ENCODE measurements at regions not wholly inside any gene's neighbourhood (a gene's known extent, or its start where the extent isn't known, plus 50 kb on each side); places are given as distances from the start of the nearest gene placed in this dataset.

DNA sequence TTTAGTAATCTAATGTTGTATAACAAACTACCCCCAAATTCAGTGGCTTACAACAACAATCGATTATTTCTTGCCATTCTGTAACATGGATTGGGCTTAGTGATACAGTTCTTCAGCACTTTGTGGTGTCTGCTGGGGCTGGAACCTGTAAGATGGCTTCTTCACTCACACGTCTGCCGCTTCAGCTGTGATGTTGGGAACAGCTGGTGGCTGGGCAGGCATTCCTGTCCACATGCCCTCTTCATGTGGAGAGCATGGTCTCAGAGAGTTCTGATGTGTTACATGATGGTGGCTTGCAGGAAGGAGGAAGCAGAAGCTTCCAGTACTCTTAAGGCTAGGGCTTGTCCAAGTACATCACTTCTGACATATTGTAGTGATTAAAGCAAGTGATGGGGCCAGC is 276.9 kb downstream of the PTBP2 start:
- DNase-seq: no peak

DNA sequence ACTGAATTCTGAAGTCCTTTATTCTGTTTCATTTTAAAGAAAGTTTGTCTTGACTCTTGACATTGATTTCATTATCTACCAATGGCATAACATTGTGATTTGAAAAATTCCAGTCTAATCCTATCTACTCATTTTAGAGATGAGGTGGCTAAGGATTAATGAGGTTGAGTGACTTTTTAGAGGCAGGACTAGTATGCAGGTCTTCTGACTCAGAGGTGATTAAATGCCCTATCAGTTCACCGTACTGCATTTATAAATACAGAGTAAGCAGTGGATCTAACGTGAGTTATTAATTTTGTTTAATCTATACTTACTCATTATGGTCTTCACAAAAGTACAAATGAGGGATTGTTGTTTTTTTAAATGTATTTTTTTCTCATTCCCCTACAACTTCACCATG is 277.6 kb downstream of the PTBP2 start:
- DNase-seq: no peak

DNA sequence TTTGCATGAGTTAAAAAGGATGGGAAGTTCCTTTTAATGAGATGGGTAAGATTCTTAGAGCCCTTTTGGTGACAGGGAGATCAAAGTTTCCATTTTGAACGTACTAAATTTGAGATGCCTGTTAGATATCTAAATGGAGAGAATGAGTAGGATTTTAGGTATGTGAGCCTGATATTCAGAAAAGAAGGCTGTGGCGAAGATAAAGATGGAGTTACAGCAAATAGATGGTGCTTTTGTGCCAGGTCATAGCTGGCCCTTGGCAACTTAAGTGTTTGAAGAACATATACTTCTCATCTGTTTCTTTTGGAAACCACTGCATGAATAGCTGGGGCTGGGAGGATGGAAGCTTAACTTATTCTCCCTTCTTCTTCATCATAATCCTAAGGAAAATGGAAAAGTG is 282.5 kb downstream of the PTBP2 start:
- no peak for DNase-seq

DNA sequence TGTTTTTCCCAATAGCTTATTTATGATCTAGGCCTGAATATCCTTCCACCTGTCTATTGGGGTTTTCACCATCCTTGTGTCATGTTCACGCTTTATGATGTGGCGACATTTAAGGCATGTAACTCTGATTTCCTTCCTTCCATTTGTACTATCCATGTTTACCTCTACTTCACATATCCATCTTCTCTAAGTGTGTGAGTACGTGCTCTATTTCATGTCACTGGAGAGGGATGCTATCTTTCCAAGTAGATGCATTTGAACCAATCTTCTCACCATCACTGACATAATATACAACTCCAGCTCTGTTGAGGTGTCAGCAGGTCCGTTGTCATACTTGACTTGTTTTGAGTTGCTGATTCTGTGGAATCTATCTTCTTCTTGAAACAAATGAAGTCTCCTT is 283.2 kb downstream of the PTBP2 start:
- DNase-seq: no peak

DNA sequence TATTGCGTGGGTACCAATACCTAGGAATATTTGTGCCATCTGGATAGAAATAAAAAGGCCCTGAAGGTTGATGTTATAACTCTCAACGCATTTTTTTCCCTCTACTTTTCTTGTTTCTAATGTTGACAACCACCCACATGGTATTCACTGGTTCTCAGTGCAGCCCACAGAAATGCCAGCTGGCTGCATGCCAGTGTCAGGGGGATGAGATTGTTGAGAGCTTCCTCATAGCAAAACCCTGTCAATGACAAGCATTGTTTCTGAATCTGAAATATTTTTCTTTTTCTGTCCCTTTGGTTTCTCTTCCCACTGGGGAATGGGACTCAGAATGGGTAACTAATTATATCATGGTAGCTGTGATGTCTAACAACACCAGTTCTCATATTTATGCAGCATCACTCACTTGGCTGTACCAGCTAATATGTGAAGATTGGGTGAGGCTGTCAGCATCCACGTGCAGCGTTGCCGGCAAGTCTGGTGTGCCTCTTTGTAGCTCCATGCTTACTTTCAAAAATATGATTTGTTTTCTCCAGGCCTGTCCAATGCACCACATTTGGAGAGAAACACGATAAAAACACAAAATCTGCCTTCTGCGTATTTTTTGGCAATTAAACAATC is 284.6 kb downstream of the PTBP2 start:
- no peak for DNase-seq

DNA sequence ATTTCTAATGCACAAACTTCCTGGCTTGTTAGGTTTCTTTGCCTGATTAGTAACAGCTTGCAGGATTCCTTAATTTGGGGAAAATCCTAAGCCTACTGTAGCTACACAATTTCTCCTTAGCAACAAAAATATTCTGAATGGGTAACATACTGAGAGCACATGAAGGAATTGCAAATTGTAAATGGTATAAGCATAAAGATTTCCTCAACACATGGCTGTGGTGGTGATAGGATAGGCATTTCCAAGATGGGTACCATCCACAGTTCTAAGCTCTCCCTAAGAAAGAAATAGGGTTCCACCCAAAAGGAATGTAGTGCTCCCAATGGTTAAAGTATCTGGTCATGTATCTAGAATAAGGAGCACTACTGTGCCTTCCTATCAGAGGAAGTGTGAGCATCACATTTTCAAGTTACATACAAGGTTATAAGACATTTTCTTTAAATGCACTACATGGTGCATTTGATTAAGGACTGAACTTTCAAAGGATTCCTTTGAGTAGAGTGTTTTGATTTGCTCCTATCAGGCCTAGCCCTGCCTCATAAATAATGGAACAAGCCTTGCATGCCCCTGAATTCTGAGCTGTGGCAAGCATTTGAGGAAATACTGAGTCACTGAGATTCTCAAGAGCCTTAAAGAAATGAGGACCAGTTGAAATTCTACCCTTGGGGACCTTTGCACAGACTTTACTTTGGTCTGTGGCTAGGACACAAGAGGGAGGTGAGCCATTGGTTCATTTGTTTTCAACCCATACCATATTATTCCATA is 286.4 kb downstream of the PTBP2 start:
- DNase-seq: no peak

DNA sequence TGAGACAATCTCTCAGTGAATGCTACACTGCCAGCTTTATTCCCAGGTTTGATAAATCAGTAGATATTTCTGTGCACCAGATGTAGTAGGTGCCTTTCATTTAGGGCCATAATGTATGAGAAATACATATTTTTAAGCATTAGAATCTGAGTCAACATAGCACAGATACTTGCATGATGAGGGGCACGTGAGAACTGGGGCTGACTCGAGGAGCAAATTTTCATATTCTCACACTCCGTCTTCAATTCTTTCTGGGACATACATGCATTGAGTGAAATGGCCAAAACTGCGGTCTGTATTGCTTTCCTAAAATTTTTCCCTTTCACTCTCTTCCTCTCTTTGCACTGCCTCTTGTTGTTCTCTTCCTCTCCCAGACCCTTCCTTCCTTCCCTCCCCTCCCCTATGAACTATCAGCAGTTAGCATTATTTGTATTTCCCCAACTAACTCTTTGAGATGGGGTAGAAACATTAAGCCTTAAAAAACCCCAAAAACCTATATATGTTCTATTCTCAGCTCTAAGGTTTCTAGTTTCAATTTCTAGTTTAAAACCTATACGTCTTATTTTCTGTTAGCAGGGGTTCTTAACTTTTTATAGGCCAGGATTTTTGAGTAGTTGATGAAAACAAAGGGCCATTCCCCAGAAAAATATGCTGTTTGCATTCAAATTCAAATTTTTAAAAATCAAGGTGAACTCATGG is 289.1 kb downstream of the PTBP2 start:
- no peak for DNase-seq

DNA sequence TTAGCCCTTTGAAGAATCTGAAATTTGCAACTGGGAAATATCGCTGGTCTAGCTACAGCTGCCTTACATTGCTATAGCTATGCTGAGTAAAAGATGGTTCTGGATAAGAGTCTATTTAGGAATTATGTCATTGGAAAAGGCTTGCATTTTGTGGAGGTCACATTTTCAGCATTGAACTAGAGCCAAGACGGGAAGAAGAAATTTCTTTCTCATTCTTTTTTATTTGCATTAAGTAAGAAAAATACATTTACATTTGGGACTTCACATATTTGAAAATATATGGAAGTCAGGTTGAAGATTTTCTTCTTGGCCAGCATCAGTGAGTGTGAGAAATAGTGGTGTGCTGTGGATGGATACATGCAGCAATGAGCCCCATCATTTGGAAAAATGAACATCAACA is 291.6 kb downstream of the PTBP2 start:
- no peak for DNase-seq

DNA sequence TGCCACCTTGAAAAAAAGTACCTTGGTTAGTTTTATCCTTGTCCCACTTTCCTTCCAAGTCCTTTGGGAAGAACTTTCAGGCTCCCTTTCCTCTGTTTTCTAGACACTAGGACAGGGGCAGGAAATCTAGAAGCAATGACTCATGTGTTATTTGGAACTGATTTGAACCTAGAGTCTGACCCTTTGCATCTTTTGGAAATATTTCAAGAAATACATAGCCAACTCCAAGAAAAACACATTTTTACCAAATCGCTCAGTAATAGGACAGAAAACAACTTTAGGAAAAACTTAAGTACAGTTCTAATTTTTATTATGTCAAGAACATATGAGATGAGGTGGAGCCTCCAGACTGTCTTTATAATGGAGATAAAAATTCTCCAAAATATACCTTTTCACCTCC is 292.4 kb downstream of the PTBP2 start:
- DNase-seq: no peak

DNA sequence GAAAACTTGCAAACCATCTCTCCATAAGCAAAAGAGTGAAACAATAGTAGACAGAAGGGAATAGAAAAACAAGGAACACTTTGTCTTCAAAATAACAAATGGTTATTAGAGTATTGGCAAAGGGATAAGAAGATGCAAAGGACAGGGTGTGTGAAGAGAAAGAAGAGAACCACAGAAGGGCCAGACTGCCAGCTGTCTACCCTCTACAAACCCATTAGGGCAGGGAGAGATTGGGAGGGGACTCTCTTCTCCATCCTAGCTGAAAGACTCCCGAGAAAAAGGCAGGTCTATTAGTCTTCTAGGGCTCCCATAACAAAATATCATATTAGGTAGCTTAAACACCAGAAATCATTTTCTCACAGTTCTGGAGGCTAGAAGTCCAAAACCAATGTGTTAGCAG is 292.8 kb downstream of the PTBP2 start:
- no peak for DNase-seq

DNA sequence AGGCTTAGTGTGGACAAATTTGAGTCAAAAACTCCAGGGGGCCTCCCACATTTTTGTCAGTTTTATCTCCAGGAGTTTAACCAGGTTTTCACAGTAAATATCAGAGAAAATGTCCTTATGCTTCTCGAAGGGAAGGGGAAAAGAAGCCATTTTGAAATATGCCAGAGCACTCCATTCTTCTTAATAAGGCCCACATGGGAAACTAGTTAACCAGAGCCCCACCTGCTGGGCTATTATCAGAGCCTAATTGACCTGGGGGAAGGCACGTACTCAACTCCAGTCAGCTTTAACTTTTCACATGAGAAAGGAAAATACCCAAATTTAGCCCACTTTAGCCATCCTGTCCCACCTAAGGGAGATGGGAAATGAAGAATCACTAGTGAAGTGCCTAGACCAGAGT is 296.3 kb downstream of the PTBP2 start:
- DNase-seq: no peak

All from NCI-H2227 treated with DMSO at 0.1 percent for 48 hours (cell line).